ENCODE measurements at regions not wholly inside any gene's neighbourhood (a gene's known extent, or its start where the extent isn't known, plus 50 kb on each side); places are given as distances from the start of the nearest gene placed in this dataset.

GRCh38 chr14:104313674-104314073, 175.3 kb downstream of the KIF26A start:
- H3K27ac Mint-ChIP-seq (ENCODE audit: unreplicated experiment) = no peak overlapping the region
- peaks cover 6% of the 10 kb centered on the region for H3K9me3 Mint-ChIP-seq (ENCODE audit: low read depth)
- no peak for TF ChIP-seq CTCF (IDR thresholded peaks at IDR 0.05)
- H3K27me3 Mint-ChIP-seq (ENCODE audit: low read depth) = peaks cover 13% of the 10 kb centered on the region
- no peaks in the 10 kb centered on the region for H3K4me1 Mint-ChIP-seq (ENCODE audit: low read depth)
- DNase-seq (ENCODE audit: low spot score) = no peak
- H3K4me3 Mint-ChIP-seq (ENCODE audit: unreplicated experiment) = no peak overlapping the region
- H3K36me3 Mint-ChIP-seq (ENCODE audit: low read depth) = peaks cover 3% of the 10 kb centered on the region

- Mint-ChIP-seq H3K27me3 (ENCODE audit: low read depth) (peaks cover 13% of the 10 kb centered on the region), H3K4me3 (ENCODE audit: unreplicated experiment) (no peak overlapping the region), H3K27ac (ENCODE audit: unreplicated experiment) (no peak overlapping the region), H3K4me1 (ENCODE audit: low read depth) (no peaks in the 10 kb centered on the region), H3K36me3 (ENCODE audit: low read depth) (peaks cover 3% of the 10 kb centered on the region), H3K9me3 (ENCODE audit: low read depth) (peaks cover 6% of the 10 kb centered on the region)
- TF ChIP-seq CTCF (IDR thresholded peaks at IDR 0.05) = no peak
- peak; percentile 77 for DNase-seq (ENCODE audit: low spot score)
Observed at GRCh38 chr14:104314251-104314941, 176.0 kb downstream of the KIF26A start.

GRCh38 chr14:104315169-104315568, 176.8 kb downstream of the KIF26A start:
- TF ChIP-seq CTCF (IDR thresholded peaks at IDR 0.05) = no peak
- no peak overlapping the region for H3K4me3 Mint-ChIP-seq (ENCODE audit: unreplicated experiment)
- H3K36me3 Mint-ChIP-seq (ENCODE audit: low read depth) = peaks cover 3% of the 10 kb centered on the region
- H3K27me3 Mint-ChIP-seq (ENCODE audit: low read depth) = peaks cover 13% of the 10 kb centered on the region
- no peaks in the 10 kb centered on the region for H3K4me1 Mint-ChIP-seq (ENCODE audit: low read depth)
- H3K27ac Mint-ChIP-seq (ENCODE audit: unreplicated experiment) = no peak overlapping the region
- peaks cover 6% of the 10 kb centered on the region for H3K9me3 Mint-ChIP-seq (ENCODE audit: low read depth)
- no peak for DNase-seq (ENCODE audit: low spot score)

GRCh38 chr14:104315625-104316024, 177.2 kb downstream of the KIF26A start:
- H3K9me3 Mint-ChIP-seq (ENCODE audit: low read depth) = peaks cover 6% of the 10 kb centered on the region
- TF ChIP-seq CTCF (IDR thresholded peaks at IDR 0.05) = no peak
- no peak overlapping the region for H3K27ac Mint-ChIP-seq (ENCODE audit: unreplicated experiment)
- DNase-seq (ENCODE audit: low spot score) = no peak
- H3K27me3 Mint-ChIP-seq (ENCODE audit: low read depth) = peaks cover 13% of the 10 kb centered on the region
- no peak overlapping the region for H3K4me3 Mint-ChIP-seq (ENCODE audit: unreplicated experiment)
- H3K36me3 Mint-ChIP-seq (ENCODE audit: low read depth) = peaks cover 3% of the 10 kb centered on the region
- H3K4me1 Mint-ChIP-seq (ENCODE audit: low read depth) = no peaks in the 10 kb centered on the region

GRCh38 chr14:104316121-104316722, 177.8 kb downstream of the KIF26A start:
- peak; percentile 87 for DNase-seq (ENCODE audit: low spot score)
- H3K27ac Mint-ChIP-seq (ENCODE audit: unreplicated experiment) = no peak overlapping the region
- H3K27me3 Mint-ChIP-seq (ENCODE audit: low read depth) = peaks cover 14% of the 10 kb centered on the region
- H3K4me3 Mint-ChIP-seq (ENCODE audit: unreplicated experiment) = no peak overlapping the region
- peaks cover 3% of the 10 kb centered on the region for H3K9me3 Mint-ChIP-seq (ENCODE audit: low read depth)
- peaks cover 2% of the 10 kb centered on the region for H3K36me3 Mint-ChIP-seq (ENCODE audit: low read depth)
- no peak for TF ChIP-seq CTCF (IDR thresholded peaks at IDR 0.05)
- no peaks in the 10 kb centered on the region for H3K4me1 Mint-ChIP-seq (ENCODE audit: low read depth)

All from chondrocyte (in vitro differentiated cells).